Right lobe of liver (tissue), 4 donors: ENCODE measurements at regions not wholly inside any gene's neighbourhood (a gene's known extent, or its start where the extent isn't known, plus 50 kb on each side); places are given as distances from the start of the nearest gene placed in this dataset.

Source experiments
- CTCF ChIP-seq, 4 donors: fragments of 200-600 bp in 3 of 4; fragments of 450-650 bp in 1 of 4; IDR thresholded peaks; one replicate each; pipeline versions ENCODE4 v1.5.1 to v1.8.0; 2016 to 2022; ENCODE audit warnings: antibody characterized with exemption in 4 of 4, mild to moderate bottlenecking in 2 of 4
- POLR2A ChIP-seq: fragments of 450-650 bp; IDR thresholded peaks from one replicate; pipeline ENCODE4 v1.6.1; 2017; ENCODE audit warnings: antibody characterized with exemption, mild to moderate bottlenecking
- donor health status: DM: no; HTN: no; CAD: no.
- donor health status: DM: no; HTN: no; CAD: no.
- donor health status: DM: no; HTN: yes; CAD: no.

GRCh38 chr10:121053151-121053550 is 202.0 kb downstream of the WDR11 start:
- TF ChIP-seq POLR2A: no peak
- TF ChIP-seq CTCF (IDR thresholded peaks at IDR 0.05): no peak
